ENCODE measurements at regions not wholly inside any gene's neighbourhood (a gene's known extent, or its start where the extent isn't known, plus 50 kb on each side); places are given as distances from the start of the nearest gene placed in this dataset.

- H3K27me3 ChIP-seq (ENCODE audit: low read depth): peaks cover 4% of the 10 kb centered on the region
- in situ Hi-C loops (cut with MboI; ENCODE audit: low sequenced_read_pairs): no loop called here
- H3K4me1 ChIP-seq: no peaks in the 10 kb centered on the region
- no peaks in the 10 kb centered on the region for H3K9me3 ChIP-seq
- H3K36me3 ChIP-seq (replicated peaks): no peaks in the 10 kb centered on the region
- no peak overlapping the region for H3K4me3 ChIP-seq
- no peak for DNase-seq (ENCODE audit: low spot score in 2 of 2)
Measured at GRCh38 chr1:59089036-59089798, 207.7 kb upstream of the FGGY start.

DNA sequence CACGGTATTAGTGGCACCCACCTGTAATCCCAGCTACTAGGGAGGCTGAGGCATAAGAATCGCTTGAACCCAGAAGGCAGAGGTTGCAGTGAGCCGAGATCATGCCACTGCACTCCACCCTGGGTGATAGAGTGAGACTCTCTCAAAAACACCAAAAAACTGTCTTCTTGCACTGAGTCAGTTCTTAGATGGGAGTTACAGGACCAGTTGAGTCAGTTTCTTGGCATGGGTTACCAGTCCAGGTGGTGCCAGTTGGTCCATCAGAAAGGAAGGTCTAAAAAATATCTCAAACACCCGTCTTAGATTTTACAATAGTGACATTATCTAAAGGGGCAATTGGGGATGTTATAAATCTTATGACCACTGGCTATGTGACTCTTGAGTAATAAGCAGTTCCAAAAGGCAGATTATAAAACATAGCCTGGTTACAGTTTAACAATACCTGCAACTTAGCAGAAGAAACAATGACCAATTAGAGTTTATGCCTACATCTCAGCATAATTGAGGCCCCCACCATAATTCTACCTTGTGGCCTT is 206.9 kb upstream of the FGGY start:
- H3K9me3 ChIP-seq: no peaks in the 10 kb centered on the region
- peaks cover 4% of the 10 kb centered on the region for H3K27me3 ChIP-seq (ENCODE audit: low read depth)
- no peak for DNase-seq (ENCODE audit: low spot score in 2 of 2)
- in situ Hi-C loops (cut with MboI; ENCODE audit: low sequenced_read_pairs): no loop called here
- no peaks in the 10 kb centered on the region for H3K36me3 ChIP-seq (replicated peaks)
- no peak overlapping the region for H3K4me3 ChIP-seq
- no peaks in the 10 kb centered on the region for H3K4me1 ChIP-seq

GRCh38 chr1:59092126-59092525 is 204.8 kb upstream of the FGGY start:
- DNase-seq (ENCODE audit: low spot score in 2 of 2): no peak
- Histone ChIP-seq H3K4me1 (no peaks in the 10 kb centered on the region), H3K36me3 (replicated peaks) (no peaks in the 10 kb centered on the region), H3K9me3 (no peaks in the 10 kb centered on the region), H3K4me3 (no peak overlapping the region), H3K27me3 (ENCODE audit: low read depth) (peaks cover 4% of the 10 kb centered on the region)
- in situ Hi-C loops (cut with MboI; ENCODE audit: low sequenced_read_pairs): no loop called here

GRCh38 chr1:59094001-59094400 is 202.9 kb upstream of the FGGY start:
- in situ Hi-C loops (cut with MboI; ENCODE audit: low sequenced_read_pairs): no loop called here
- Histone ChIP-seq H3K9me3 (no peaks in the 10 kb centered on the region), H3K4me3 (no peak overlapping the region), H3K4me1 (no peaks in the 10 kb centered on the region), H3K27me3 (ENCODE audit: low read depth) (no peaks in the 10 kb centered on the region; the same call in 1 of the 2 replicates), H3K36me3 (replicated peaks) (no peaks in the 10 kb centered on the region)
- no peak for DNase-seq (ENCODE audit: low spot score in 2 of 2)

DNA sequence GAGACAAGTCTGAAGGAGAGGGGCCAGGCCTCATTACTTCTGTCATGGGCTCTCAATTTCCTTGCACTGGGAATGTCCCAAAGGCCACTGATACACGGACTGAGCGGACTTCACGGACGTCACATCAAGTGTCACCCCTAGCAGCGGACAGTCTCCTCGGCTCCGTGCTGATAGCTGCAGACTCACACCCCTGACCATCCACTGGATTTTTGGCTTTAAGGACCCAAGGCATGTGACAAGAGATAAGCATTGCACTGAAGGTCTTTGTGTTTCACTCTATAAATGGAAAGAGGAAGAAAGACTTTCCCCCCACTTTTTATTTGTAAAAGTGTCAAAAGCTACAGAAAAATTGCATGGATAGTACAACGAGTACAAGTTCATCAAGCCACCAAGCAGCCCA is 200.4 kb upstream of the FGGY start:
- Histone ChIP-seq H3K27me3 (ENCODE audit: low read depth) (no peaks in the 10 kb centered on the region; the same call in 1 of the 2 replicates), H3K9me3 (no peaks in the 10 kb centered on the region), H3K36me3 (replicated peaks) (no peaks in the 10 kb centered on the region), H3K4me3 (no peak overlapping the region), H3K4me1 (no peaks in the 10 kb centered on the region)
- in situ Hi-C loops (cut with MboI; ENCODE audit: low sequenced_read_pairs): no loop called here
- no peak for DNase-seq (ENCODE audit: low spot score in 2 of 2)

DNA sequence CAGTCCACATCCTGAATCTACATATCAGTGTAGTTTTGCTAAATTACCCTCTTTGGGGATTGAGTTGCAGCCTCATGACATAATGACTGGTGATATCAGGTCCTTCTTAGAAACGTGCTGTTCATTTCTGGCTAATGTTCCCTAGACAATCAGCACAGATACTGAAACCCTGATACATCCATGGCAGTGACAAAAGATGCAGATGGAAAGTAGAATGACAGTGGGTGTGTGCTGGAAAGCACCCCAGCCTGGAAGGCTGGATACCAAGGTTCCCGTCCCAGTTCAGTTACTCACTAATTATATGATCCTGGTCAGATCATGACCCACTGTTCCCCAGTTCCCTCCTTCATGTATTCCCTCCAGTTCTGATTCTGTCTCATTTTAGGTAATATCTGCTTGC is 198.2 kb upstream of the FGGY start:
- no peak for DNase-seq (ENCODE audit: low spot score in 2 of 2)
- Histone ChIP-seq H3K4me1 (no peaks in the 10 kb centered on the region), H3K36me3 (replicated peaks) (no peaks in the 10 kb centered on the region), H3K27me3 (ENCODE audit: low read depth) (no peaks in the 10 kb centered on the region; the same call in 1 of the 2 replicates), H3K4me3 (no peak overlapping the region), H3K9me3 (no peaks in the 10 kb centered on the region)
- in situ Hi-C loops (cut with MboI; ENCODE audit: low sequenced_read_pairs): no loop called here

- Histone ChIP-seq H3K36me3 (replicated peaks) (no peaks in the 10 kb centered on the region), H3K27me3 (ENCODE audit: low read depth) (no peaks in the 10 kb centered on the region; the same call in 1 of the 2 replicates), H3K4me3 (no peak overlapping the region), H3K4me1 (no peaks in the 10 kb centered on the region), H3K9me3 (no peaks in the 10 kb centered on the region)
- in situ Hi-C loops (cut with MboI; ENCODE audit: low sequenced_read_pairs): no loop called here
- DNase-seq (ENCODE audit: low spot score in 2 of 2): no peak
Measured at GRCh38 chr1:59100708-59101374, 196.1 kb upstream of the FGGY start.

DNA sequence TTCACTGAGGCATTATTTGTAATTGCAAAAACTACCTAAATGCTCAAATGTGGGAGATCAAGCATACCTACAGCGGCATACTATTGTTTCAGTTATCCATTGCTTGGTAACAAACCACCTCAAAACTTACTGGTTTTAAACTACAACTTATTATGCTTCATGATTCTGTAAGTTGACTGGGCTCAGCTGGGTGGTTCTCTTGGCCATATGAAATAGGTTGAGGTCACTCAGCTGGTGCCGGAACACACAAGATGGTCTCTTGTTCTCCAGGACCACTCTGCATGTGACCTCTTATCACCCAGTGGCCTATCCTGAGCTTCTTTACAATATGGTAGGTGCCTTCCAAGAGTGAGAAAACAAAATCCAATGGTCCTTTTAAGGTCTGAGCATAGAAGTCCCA is 195.4 kb upstream of the FGGY start:
- DNase-seq (ENCODE audit: low spot score in 2 of 2): no peak
- Histone ChIP-seq H3K4me3 (no peak overlapping the region), H3K4me1 (no peaks in the 10 kb centered on the region), H3K9me3 (no peaks in the 10 kb centered on the region), H3K27me3 (ENCODE audit: low read depth) (no peaks in the 10 kb centered on the region; the same call in 1 of the 2 replicates), H3K36me3 (replicated peaks) (no peaks in the 10 kb centered on the region)
- in situ Hi-C loops (cut with MboI; ENCODE audit: low sequenced_read_pairs): no loop called here

GRCh38 chr1:59103457-59103856 is 193.4 kb upstream of the FGGY start:
- DNase-seq (ENCODE audit: low spot score in 2 of 2): no peak
- in situ Hi-C loops (cut with MboI; ENCODE audit: low sequenced_read_pairs): no loop called here
- Histone ChIP-seq H3K9me3 (no peaks in the 10 kb centered on the region), H3K4me3 (no peak overlapping the region), H3K36me3 (replicated peaks) (no peaks in the 10 kb centered on the region), H3K4me1 (no peaks in the 10 kb centered on the region), H3K27me3 (ENCODE audit: low read depth) (no peaks in the 10 kb centered on the region)

DNA sequence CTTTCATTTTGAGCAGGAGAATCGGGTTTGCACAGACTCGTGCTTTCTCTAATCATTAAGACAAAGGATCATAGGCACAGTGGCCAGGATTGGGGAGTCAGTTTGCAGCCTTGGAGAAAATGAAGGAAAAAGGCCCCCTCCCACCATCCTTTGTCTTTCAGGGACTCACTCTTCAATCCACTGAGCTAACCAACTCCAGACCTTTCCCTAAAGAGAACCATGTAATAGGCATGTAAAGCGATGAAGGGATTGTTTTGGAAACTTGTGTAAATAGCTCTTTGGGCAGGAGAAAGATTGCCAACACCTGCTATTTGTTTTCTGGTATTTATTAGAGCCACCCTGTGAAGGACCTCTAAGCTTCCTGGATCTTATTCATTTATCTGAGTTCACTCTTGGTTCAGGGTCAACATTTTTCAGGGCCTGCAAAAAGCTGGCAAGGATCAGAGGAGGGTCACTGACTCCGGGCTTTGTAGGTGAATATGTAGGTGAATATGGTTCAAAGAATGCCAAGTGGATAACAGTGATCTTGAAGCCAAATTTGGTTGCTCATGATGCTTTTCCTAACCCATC is 192.6 kb upstream of the FGGY start:
- H3K9me3 ChIP-seq: no peaks in the 10 kb centered on the region
- no peaks in the 10 kb centered on the region for H3K4me1 ChIP-seq
- no peaks in the 10 kb centered on the region for H3K36me3 ChIP-seq (replicated peaks)
- in situ Hi-C loops (cut with MboI; ENCODE audit: low sequenced_read_pairs): no loop called here
- no peak overlapping the region for H3K4me3 ChIP-seq
- no peak for DNase-seq (ENCODE audit: low spot score in 2 of 2)
- H3K27me3 ChIP-seq (ENCODE audit: low read depth): no peaks in the 10 kb centered on the region

GRCh38 chr1:59105548-59106507 is 191.1 kb upstream of the FGGY start:
- no peaks in the 10 kb centered on the region for H3K4me1 ChIP-seq
- no peaks in the 10 kb centered on the region for H3K36me3 ChIP-seq (replicated peaks)
- in situ Hi-C loops (cut with MboI; ENCODE audit: low sequenced_read_pairs): no loop called here
- no peak overlapping the region for H3K4me3 ChIP-seq
- no peak for DNase-seq (ENCODE audit: low spot score in 2 of 2)
- H3K27me3 ChIP-seq (ENCODE audit: low read depth): no peaks in the 10 kb centered on the region
- no peaks in the 10 kb centered on the region for H3K9me3 ChIP-seq

DNA sequence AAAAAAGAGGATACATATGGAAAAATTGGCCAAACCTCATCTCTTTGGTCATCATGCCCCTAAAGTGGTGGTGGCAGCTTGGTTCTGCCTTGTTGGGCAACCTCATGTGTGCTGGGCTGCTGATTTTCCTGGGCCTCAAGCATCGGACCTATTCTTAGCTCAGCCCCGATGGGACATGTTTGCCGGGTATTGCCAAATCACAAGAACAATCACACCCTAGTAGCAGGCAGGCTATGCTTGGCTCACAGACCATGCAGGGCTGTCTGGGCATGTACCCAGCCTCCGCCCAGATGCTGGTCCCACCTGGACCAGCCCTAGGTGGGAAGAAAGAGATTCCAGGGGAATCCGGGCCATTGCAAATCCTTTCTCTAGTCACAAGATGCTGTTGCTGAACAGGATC is 189.4 kb upstream of the FGGY start:
- Histone ChIP-seq H3K4me1 (no peaks in the 10 kb centered on the region), H3K27me3 (ENCODE audit: low read depth) (peaks cover 3% of the 10 kb centered on the region; the same call in 1 of the 2 replicates), H3K36me3 (replicated peaks) (no peaks in the 10 kb centered on the region), H3K4me3 (no peak overlapping the region), H3K9me3 (no peaks in the 10 kb centered on the region)
- DNase-seq (ENCODE audit: low spot score in 2 of 2): no peak
- in situ Hi-C loops (cut with MboI; ENCODE audit: low sequenced_read_pairs): no loop called here

GRCh38 chr1:59107916-59108315 is 189.0 kb upstream of the FGGY start:
- Histone ChIP-seq H3K4me3 (no peak overlapping the region), H3K36me3 (replicated peaks) (no peaks in the 10 kb centered on the region), H3K4me1 (no peaks in the 10 kb centered on the region), H3K9me3 (no peaks in the 10 kb centered on the region), H3K27me3 (ENCODE audit: low read depth) (peaks cover 7% of the 10 kb centered on the region; the same call in 1 of the 2 replicates)
- in situ Hi-C loops (cut with MboI; ENCODE audit: low sequenced_read_pairs): no loop called here
- no peak for DNase-seq (ENCODE audit: low spot score in 2 of 2)
